Lung (tissue), 11 donors: ENCODE measurements at regions not wholly inside any gene's neighbourhood (a gene's known extent, or its start where the extent isn't known, plus 50 kb on each side); places are given as distances from the start of the nearest gene placed in this dataset.

ENCODE experiments used
- ATAC-seq: fragments of 200-7000 bp; cut with Tn5 transposase; one replicate; pipeline ENCODE4 v1.9.1; 2020; ENCODE audit warnings: moderate number of reproducible peaks; ENCODE audit not compliant: insufficient read depth, low FRiP score
- DNase-seq, 3 donors: peaks; one replicate each; pipeline ENCODE4 v3.0.0-alpha.2; 2013 to 2017
- H3K27ac ChIP-seq, 2 donors: one replicate each; pipeline ENCODE4 v1.5.1; 2013; ENCODE audit warnings: mild to moderate bottlenecking in 2 of 2, moderate library complexity in 2 of 2, control low read depth in 1 of 2, inconsistent platforms in 1 of 2, low read depth in 1 of 2, low read length in 1 of 2
- H3K27me3 ChIP-seq, 3 donors: one replicate each; pipeline ENCODE4 v1.5.1; 2013; ENCODE audit warnings: low read length in 2 of 3; ENCODE audit not compliant: control insufficient read depth in 3 of 3, insufficient read depth in 3 of 3
- H3K36me3 ChIP-seq, 4 donors: one replicate each; pipeline ENCODE4 v1.5.1; 2013; ENCODE audit warnings: low read length in 4 of 4, mild to moderate bottlenecking in 1 of 4, moderate library complexity in 1 of 4; ENCODE audit not compliant: control insufficient read depth in 4 of 4, insufficient read depth in 4 of 4
- H3K4me1 ChIP-seq, 5 donors: one replicate each; pipeline ENCODE4 v1.5.1; 2013; ENCODE audit warnings: low read length in 5 of 5, mild to moderate bottlenecking in 2 of 5, moderate library complexity in 1 of 5; ENCODE audit not compliant: control insufficient read depth in 5 of 5, insufficient read depth in 5 of 5
- H3K4me3 ChIP-seq: one replicate; pipeline ENCODE4 v1.5.1; 2013; ENCODE audit warnings: mild to moderate bottlenecking, control low read depth, moderate library complexity
- H3K9ac ChIP-seq, 2 donors: one replicate each; pipeline ENCODE4 v1.5.1; 2013; ENCODE audit warnings: low read length in 2 of 2, control low read depth in 1 of 2; ENCODE audit not compliant: insufficient read depth in 1 of 2
- H3K9me3 ChIP-seq, 4 donors: one replicate each; pipeline ENCODE4 v1.5.1; 2013; ENCODE audit warnings: low read length in 3 of 4, mild to moderate bottlenecking in 1 of 4, moderate library complexity in 1 of 4; ENCODE audit not compliant: control insufficient read depth in 4 of 4, insufficient read depth in 3 of 4
- WGBS, 2 donors: extraction: QIAGEN DNeasy Blood & Tissue Kit; methylation state at CpG; one replicate each; pipeline ENCODE4 v1.1.7; 2013; 5-methylcytosine and 5-hydroxymethylcytosine counted together
- TF ChIP-seq, protein P1 (sequence below): IDR thresholded peaks from 2 replicates; pipeline ENCODE4 v1.5.1; 2012; ENCODE audit warnings: mild to moderate bottlenecking; ENCODE audit errors: control extremely low read depth, extremely low read depth
- donor health status: control.
- donor health status: control.
- donor health status: Bipolar disorder and iron deficiency.
- donor health status: healthy.
- donor health status: DM: yes; HTN: yes; CAD: no.

DNA sequence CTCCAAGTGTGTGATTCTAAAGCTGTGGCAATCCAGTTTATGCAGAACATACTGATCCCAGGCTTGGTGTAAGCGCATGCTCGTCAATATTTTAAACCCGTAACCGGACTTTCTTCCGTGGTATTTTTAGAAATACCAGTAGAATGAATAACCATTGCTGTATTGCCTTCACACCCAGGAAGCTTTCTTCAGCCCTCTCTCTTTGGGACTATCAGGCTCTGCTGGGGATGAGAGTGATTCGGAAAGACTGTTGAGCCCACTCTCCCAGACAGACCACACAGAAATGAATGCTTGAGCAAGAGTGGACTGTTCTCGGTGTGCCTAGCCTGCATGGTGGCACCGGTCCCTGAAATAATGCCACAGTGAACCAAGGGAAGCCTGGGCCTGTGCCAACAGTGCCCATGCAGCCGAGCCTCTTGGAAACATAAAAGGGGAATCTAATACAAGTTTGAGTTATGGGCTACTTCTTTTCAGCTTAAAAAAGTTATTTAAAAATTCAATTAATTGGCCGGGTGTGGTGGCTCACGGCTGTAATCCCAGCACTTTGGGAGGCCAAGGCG, 89.9 kb upstream of the ELAC2 start:
- DNase-seq (no peak), ATAC-seq (no peak)
- Histone ChIP-seq H3K9me3 (peaks cover 0 to 4% (median 0%) of the 10 kb centered on the region in 4 donors), H3K4me3 (no peak overlapping the region), H3K9ac (no peak overlapping the region), H3K27ac (no peak overlapping the region), H3K27me3 (peaks cover 0 to 2% (median 0%) of the 10 kb centered on the region in 3 donors), H3K4me1 (no peaks in the 10 kb centered on the region), H3K36me3 (no peaks in the 10 kb centered on the region)
- TF ChIP-seq, protein P1, sequence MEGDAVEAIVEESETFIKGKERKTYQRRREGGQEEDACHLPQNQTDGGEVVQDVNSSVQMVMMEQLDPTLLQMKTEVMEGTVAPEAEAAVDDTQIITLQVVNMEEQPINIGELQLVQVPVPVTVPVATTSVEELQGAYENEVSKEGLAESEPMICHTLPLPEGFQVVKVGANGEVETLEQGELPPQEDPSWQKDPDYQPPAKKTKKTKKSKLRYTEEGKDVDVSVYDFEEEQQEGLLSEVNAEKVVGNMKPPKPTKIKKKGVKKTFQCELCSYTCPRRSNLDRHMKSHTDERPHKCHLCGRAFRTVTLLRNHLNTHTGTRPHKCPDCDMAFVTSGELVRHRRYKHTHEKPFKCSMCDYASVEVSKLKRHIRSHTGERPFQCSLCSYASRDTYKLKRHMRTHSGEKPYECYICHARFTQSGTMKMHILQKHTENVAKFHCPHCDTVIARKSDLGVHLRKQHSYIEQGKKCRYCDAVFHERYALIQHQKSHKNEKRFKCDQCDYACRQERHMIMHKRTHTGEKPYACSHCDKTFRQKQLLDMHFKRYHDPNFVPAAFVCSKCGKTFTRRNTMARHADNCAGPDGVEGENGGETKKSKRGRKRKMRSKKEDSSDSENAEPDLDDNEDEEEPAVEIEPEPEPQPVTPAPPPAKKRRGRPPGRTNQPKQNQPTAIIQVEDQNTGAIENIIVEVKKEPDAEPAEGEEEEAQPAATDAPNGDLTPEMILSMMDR, result no peak
- WGBS, 2 donors, result 90 to 96% methylated on average over 12 of the region's 12 CpGs

DNA sequence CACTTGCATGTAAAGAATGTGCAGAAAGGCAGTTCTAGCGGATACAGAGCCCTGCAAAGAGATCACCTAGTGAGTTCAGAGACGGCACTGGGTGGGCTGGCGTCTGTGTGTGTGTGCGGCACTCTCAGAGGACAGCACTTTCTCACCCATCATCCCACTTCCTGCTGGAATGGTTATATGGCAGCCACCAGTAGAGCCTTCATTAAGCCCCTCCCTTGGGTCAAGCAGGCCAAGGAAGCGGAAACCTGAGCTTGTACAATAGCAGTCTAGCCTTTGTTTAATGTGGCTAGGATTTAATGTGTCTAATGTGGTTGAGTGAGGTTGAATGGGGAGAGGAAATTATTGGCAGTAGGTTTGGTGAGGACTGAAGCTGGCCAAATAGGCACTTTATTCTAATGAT, 88.3 kb upstream of the ELAC2 start:
- no peaks in the 10 kb centered on the region for H3K36me3 ChIP-seq
- DNase-seq, result no peak
- WGBS, 2 donors, result 79 to 82% methylated on average over 5 of the region's 5 CpGs
- ATAC-seq, result no peak
- no peaks in the 10 kb centered on the region for H3K4me1 ChIP-seq
- TF ChIP-seq, protein P1, result no peak
- H3K27ac ChIP-seq, result no peak overlapping the region
- H3K9me3 ChIP-seq, result peaks cover 0 to 4% (median 0%) of the 10 kb centered on the region in 4 donors
- H3K27me3 ChIP-seq, result peaks cover 0 to 2% (median 0%) of the 10 kb centered on the region in 3 donors
- H3K9ac ChIP-seq, result no peak overlapping the region
- no peak overlapping the region for H3K4me3 ChIP-seq

DNA sequence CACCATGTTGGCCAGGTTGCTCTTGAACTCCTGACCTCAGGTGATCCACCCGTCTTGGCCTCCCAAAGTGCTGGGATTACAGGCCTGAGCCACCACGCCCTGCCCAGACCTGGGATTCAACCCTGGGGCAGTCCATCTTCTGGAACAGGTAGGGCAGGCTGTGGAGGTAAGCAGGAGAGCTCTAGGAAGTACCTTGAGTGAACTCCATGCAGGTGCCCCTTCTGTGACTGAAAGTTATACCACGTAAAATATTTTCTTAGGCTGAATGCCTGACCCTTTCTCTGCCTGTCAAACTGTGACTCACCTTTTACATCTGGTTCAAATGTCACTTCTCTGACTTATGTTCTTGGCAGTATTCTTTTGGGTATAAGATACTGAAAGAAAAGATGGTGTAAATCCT, 86.7 kb upstream of the ELAC2 start:
- TF ChIP-seq, protein P1, result no peak
- Histone ChIP-seq H3K9ac (no peak overlapping the region), H3K4me3 (no peak overlapping the region), H3K27me3 (peaks cover 0 to 2% (median 0%) of the 10 kb centered on the region in 3 donors), H3K27ac (no peak overlapping the region), H3K9me3 (peaks cover 0 to 4% (median 0%) of the 10 kb centered on the region in 4 donors), H3K4me1 (peaks cover 0 to under 1% (median 0%) of the 10 kb centered on the region in 5 donors), H3K36me3 (no peaks in the 10 kb centered on the region)
- ATAC-seq (no peak), DNase-seq (no peak)
- WGBS, 2 donors, result 82 to 91% methylated on average over 3 of the region's 3 CpGs

DNA sequence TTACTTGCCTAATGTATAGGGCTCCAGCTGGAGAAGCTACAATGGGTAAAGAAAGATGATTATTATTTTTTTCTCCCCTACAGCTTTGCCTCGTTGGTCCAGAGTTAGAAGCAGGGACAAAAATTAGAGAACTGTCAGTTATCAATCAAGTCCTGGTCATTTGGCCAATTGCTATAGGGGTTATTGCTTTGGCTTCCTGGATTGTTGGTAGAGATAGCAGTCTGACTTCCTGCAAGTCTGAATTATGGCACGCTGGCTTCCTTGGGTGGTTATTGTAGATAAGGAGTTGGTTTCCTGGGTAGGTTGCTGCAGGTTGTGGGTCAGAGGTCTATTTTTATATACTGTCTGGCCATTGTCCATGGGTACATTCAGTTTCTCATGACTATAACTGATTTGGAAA, 84.7 kb upstream of the ELAC2 start:
- H3K27ac ChIP-seq, result no peak overlapping the region
- H3K4me1 ChIP-seq, result peaks cover 0 to 7% (median 0%) of the 10 kb centered on the region in 5 donors
- TF ChIP-seq, protein P1, result no peak
- H3K9me3 ChIP-seq, result peaks cover 0 to 6% (median 0%) of the 10 kb centered on the region in 4 donors
- no peaks in the 10 kb centered on the region for H3K27me3 ChIP-seq
- H3K9ac ChIP-seq, result no peak overlapping the region
- no peak overlapping the region for H3K4me3 ChIP-seq
- 26 to 35% methylated on average over 2 of the region's 2 CpGs for WGBS, 2 donors
- H3K36me3 ChIP-seq, result no peaks in the 10 kb centered on the region
- DNase-seq (no peak), ATAC-seq (no peak)
